RPMI7951 (cell line): ENCODE measurements at regions not wholly inside any gene's neighbourhood (a gene's known extent, or its start where the extent isn't known, plus 50 kb on each side); places are given as distances from the start of the nearest gene placed in this dataset.
"Not testable (repeated sequence)": the region's sequence is repeated elsewhere in the genome, so short reads cannot be mapped to it uniquely, and the experiment has no call there.

Experiments
- DNase-seq: peaks from one replicate; pipeline ENCODE4 v3.0.0-alpha.2; 2012; ENCODE audit warnings: low read depth

GRCh38 chr13:16201202-16201601, 2980.4 kb downstream of the TUBA3C start:
- not testable (repeated sequence) for DNase-seq

DNA sequence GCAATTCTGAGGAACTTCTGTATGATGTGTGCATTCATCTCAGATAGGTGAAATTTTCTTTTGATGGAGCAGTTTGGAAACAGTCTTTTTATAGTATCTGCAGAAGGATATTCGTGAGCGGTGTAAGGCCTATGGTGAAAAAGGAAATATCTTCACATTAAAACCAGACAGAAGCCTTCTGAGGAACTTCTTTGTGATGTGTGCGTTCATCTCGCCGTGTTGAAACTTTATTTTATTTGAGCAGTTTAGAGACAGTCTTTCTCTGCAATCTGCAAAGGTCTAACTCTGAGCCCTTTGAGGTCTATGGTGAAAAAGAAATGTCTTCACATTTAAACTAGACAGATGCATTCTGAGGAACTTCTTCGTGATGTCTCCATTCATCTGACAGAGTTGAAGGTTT, 3021.0 kb downstream of the TUBA3C start:
- DNase-seq: not testable (repeated sequence)

GRCh38 chr13:16158958-16159357, 3022.7 kb downstream of the TUBA3C start:
- DNase-seq: not testable (repeated sequence)

DNA sequence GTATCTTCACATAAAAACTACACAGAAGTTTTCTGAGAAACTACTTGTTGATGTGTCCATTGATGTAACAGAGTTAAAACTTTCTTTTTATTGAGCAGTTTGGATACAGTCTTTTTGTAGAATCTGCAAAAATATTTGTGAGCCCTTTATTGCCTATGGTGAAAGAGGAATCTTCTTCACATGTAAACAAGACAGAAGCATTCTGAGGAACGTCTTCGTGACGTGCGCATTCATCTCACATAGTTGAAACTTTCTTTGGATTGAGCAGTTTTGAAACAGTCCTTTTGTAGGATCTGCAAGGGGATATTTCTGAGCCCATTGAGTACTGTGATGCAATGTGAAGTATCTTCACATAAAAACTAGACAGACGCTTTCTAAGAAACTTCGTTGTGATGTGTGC, 3023.6 kb downstream of the TUBA3C start:
- not testable (repeated sequence) for DNase-seq

DNA sequence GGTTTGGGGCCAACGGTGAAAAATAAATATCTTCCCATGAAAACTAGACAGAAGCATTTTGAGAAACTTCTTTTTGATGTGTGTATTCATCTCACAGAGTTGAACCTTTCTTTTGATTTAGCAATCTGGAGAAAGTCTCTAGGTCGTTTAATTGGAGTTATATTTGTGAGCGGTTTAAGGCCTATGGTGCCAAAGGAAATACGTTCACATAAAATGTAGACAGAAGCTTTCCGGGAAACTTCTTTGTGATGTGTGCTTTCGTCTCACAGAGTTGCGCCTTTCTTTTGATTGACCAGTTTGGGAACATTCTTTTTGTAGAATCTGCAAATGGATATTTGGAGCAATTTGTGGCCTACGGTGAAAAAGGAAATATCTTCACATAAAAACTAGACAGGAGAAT, 3028.8 kb downstream of the TUBA3C start:
- DNase-seq: not testable (repeated sequence)

GRCh38 chr13:16151296-16151695, 3030.3 kb downstream of the TUBA3C start:
- DNase-seq: not testable (repeated sequence)

DNA sequence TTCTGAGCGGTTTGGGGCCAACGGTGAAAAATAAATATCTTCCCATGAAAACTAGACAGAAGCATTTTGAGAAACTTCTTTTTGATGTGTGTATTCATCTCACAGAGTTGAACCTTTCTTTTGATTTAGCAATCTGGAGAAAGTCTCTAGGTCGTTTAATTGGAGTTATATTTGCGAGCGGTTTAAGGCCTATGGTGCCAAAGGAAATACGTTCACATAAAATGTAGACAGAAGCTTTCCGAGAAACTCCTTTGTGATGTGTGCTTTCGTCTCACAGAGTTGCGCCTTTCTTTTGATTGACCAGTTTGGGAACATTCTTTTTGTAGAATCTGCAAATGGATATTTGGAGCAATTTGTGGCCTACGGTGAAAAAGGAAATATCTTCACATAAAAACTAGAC, 3032.2 kb downstream of the TUBA3C start:
- not testable (repeated sequence) for DNase-seq

GRCh38 chr13:16145652-16146051, 3036.0 kb downstream of the TUBA3C start:
- not testable (repeated sequence) for DNase-seq

- DNase-seq: not testable (repeated sequence)
Measured at GRCh38 chr13:16141361-16141760, 3040.3 kb downstream of the TUBA3C start.

DNA sequence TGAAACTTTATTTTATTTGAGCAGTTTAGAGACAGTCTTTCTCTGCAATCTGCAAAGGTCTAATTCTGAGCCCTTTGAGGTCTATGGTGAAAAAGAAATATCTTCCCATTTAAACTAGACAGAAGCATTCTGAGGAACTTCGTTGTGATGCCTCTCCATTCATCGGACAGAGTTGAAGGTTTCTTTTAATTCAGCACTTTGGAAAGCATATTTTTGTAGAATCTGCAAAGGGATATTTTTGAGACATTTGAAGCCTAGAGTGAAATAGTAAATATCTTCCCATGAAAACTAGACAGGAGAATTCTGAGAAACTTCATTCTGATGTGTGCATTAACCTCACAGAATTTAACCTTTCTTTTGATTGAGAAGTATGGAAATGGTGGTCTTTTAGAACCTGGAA, 3044.8 kb downstream of the TUBA3C start:
- DNase-seq: not testable (repeated sequence)

- not testable (repeated sequence) for DNase-seq
Measured at GRCh38 chr13:16128675-16129074, 3052.9 kb downstream of the TUBA3C start.

- DNase-seq: peak; percentile 2
Measured at GRCh38 chr13:16113391-16113790, 3068.2 kb downstream of the TUBA3C start.
